Peyer's patch (tissue), 4 donors: ENCODE measurements at regions not wholly inside any gene's neighbourhood (a gene's known extent, or its start where the extent isn't known, plus 50 kb on each side); places are given as distances from the start of the nearest gene placed in this dataset.

Experiments
- DNase-seq, 3 donors: peaks; one replicate each; pipeline ENCODE4 v3.0.0-alpha.2; 2017 to 2019
- H3K27ac ChIP-seq, 4 donors: fragments of 200-600 bp; sonication (generic); one replicate each; pipeline ENCODE4 v1.5.1; 2016 to 2019
- H3K27me3 ChIP-seq, 2 donors: fragments of 200-600 bp; sonication (generic); one replicate each; pipeline ENCODE4 v1.5.1; 2019
- H3K36me3 ChIP-seq, 3 donors: fragments of 200-600 bp; sonication (generic); one replicate each; pipeline ENCODE4 v1.5.1; 2016 to 2019
- H3K4me1 ChIP-seq, 4 donors: fragments of 200-600 bp; sonication (generic); one replicate each; pipeline ENCODE4 v1.5.1; 2016 to 2019
- H3K4me3 ChIP-seq, 4 donors: fragments of 200-600 bp; sonication (generic); 1 replicate in 3 of 4; 2 replicates in 1 of 4; pipeline ENCODE4 v1.5.1; 2016 to 2019; ENCODE audit warnings: mild to moderate bottlenecking in 1 of 4
- H3K9me3 ChIP-seq, 4 donors: fragments of 200-600 bp; sonication (generic); one replicate each; pipeline ENCODE4 v1.5.1; 2016 to 2019; ENCODE audit warnings: mild to moderate bottlenecking in 1 of 4
- POLR2A ChIP-seq, 2 donors: fragments of 450-650 bp; IDR thresholded peaks; one replicate each; pipeline ENCODE4 v1.5.1; 2017; ENCODE audit warnings: antibody characterized with exemption in 2 of 2, mild to moderate bottlenecking in 2 of 2, moderate library complexity in 2 of 2
- TF ChIP-seq, protein P1 (sequence below), 6 experiments: fragments of 450-650 bp in 4 of 6; fragments of 200-600 bp in 2 of 6; sonication (generic) in 1 of 6; IDR thresholded peaks; one replicate each; pipeline ENCODE4 v1.5.1; 2017 to 2019; ENCODE audit warnings: antibody characterized with exemption in 6 of 6, mild to moderate bottlenecking in 3 of 6, moderate library complexity in 1 of 6

DNA sequence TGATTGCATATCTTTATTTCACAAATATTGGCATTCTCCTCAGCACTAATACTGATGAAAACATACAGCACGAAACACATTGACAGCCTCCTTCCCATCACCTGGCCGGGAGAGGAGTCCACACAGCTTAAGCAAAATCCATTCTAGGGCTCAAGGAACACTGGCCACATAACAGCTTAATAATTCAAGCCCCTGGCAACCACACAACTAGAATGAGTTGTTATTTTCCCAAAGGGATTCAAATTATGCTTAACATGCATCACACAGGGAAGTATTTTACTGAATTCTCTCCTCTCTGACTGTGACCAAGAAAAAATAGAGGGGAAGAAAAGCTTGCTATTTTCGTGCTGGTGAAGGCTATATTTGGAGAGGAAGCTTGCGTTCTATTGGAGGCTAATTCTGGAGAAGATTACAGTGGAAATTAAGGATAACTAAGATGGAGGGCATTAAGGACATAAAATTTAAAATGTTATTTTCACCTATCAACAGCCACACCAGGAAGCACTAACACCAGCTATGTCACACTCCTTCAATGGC lies 198.5 kb downstream of the ADGRG6 start:
- TF ChIP-seq, protein P1, sequence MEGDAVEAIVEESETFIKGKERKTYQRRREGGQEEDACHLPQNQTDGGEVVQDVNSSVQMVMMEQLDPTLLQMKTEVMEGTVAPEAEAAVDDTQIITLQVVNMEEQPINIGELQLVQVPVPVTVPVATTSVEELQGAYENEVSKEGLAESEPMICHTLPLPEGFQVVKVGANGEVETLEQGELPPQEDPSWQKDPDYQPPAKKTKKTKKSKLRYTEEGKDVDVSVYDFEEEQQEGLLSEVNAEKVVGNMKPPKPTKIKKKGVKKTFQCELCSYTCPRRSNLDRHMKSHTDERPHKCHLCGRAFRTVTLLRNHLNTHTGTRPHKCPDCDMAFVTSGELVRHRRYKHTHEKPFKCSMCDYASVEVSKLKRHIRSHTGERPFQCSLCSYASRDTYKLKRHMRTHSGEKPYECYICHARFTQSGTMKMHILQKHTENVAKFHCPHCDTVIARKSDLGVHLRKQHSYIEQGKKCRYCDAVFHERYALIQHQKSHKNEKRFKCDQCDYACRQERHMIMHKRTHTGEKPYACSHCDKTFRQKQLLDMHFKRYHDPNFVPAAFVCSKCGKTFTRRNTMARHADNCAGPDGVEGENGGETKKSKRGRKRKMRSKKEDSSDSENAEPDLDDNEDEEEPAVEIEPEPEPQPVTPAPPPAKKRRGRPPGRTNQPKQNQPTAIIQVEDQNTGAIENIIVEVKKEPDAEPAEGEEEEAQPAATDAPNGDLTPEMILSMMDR (IDR thresholded peaks at IDR 0.05) = no peak
- no peak for TF ChIP-seq POLR2A (IDR thresholded peaks at IDR 0.05)
- Histone ChIP-seq H3K27ac (no peak overlapping the region), H3K4me3 (no peak overlapping the region), H3K27me3 (no peaks in the 10 kb centered on the region), H3K4me1 (no peaks in the 10 kb centered on the region), H3K9me3 (peaks cover 0 to 7% (median 0%) of the 10 kb centered on the region in 4 donors), H3K36me3 (no peaks in the 10 kb centered on the region)
- no peak for DNase-seq

- Histone ChIP-seq H3K9me3 (peaks cover 0 to 7% (median 0%) of the 10 kb centered on the region in 4 donors), H3K27ac (no peak overlapping the region), H3K4me3 (no peak overlapping the region), H3K4me1 (no peaks in the 10 kb centered on the region), H3K36me3 (no peaks in the 10 kb centered on the region), H3K27me3 (no peaks in the 10 kb centered on the region)
- TF ChIP-seq, protein P1 (IDR thresholded peaks at IDR 0.05) = no peak
- TF ChIP-seq POLR2A (IDR thresholded peaks at IDR 0.05) = no peak
- no peak for DNase-seq
These were observed 200.0 kb downstream of the ADGRG6 start for GRCh38 chr6:142501795-142502194.

DNA sequence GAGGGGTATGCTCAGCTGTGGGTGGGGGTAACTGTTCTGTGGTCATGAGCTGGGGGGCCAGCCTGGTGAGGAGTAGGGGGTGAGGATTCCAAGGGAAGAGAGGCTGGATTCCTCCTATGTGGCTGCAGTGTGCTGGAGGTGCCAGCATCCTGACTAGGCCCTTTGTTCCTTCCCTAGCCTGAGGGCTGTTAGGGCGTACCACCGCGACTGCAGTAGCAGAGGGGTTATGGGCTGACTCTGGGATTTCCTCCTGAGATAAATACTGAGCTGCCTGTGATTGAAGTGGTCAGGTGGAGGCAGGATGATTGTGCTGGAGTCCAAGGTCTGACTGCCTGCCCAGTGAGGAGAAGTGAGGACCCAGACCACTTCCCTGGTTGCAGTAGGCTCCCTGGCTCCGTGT lies 205.3 kb downstream of the ADGRG6 start:
- no peak for DNase-seq
- Histone ChIP-seq H3K27me3 (no peaks in the 10 kb centered on the region), H3K27ac (no peak overlapping the region), H3K4me3 (no peak overlapping the region), H3K4me1 (no peaks in the 10 kb centered on the region), H3K9me3 (peaks cover 0 to 7% (median 0%) of the 10 kb centered on the region in 4 donors), H3K36me3 (no peaks in the 10 kb centered on the region)
- TF ChIP-seq POLR2A (IDR thresholded peaks at IDR 0.05) = no peak
- TF ChIP-seq, protein P1 (IDR thresholded peaks at IDR 0.05) = no peak

DNA sequence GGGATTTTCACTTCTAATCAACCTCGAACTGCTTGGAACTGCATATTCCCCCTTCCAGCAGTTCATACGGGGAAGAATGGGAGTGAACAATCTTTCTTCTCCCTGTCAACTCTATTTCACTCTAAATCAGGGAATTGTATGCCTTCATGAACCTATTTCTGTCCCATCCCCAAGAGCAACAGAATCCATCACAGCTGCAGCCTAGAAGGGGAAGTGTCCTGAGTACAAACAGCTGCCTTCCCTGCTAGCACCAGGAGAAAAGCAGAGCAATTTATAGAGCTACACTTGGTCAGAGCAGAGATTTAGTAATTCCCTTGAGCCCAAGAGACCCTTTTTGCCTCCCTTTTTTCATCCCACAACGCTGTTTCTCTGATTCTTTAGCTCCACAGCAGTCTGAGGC lies 208.4 kb downstream of the ADGRG6 start:
- H3K4me1 ChIP-seq = no peaks in the 10 kb centered on the region
- no peak overlapping the region for H3K4me3 ChIP-seq
- H3K27me3 ChIP-seq = no peaks in the 10 kb centered on the region
- no peak for DNase-seq
- no peak overlapping the region for H3K27ac ChIP-seq
- H3K9me3 ChIP-seq = no peaks in the 10 kb centered on the region
- no peaks in the 10 kb centered on the region for H3K36me3 ChIP-seq
- TF ChIP-seq POLR2A (IDR thresholded peaks at IDR 0.05) = no peak
- TF ChIP-seq, protein P1 (IDR thresholded peaks at IDR 0.05) = no peak

DNA sequence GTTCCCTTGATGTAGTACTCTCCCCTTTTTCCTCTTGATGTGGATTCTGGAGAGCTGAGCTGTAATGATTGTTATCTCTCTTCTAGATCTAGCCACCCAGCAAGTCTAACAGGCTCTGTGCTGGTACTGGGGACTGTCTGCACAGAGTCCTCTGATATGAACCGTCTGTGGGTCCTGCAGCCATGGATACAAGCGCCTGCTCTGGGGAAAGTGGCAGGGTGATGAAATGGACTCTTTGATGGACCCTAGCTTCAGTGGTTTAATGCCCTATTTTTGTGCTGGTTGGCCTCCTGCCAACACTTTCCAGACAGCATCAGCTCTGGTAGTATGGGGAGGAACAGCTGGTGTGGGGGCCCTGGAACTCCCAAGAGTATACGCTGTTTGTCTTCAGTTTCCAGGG lies 216.3 kb downstream of the ADGRG6 start:
- no peaks in the 10 kb centered on the region for H3K4me1 ChIP-seq
- no peak for TF ChIP-seq POLR2A (IDR thresholded peaks at IDR 0.05)
- TF ChIP-seq, protein P1 (IDR thresholded peaks at IDR 0.05) = no peak
- DNase-seq = no peak
- H3K36me3 ChIP-seq = no peaks in the 10 kb centered on the region
- H3K9me3 ChIP-seq = no peaks in the 10 kb centered on the region
- H3K4me3 ChIP-seq = no peak overlapping the region
- H3K27me3 ChIP-seq = no peaks in the 10 kb centered on the region
- H3K27ac ChIP-seq = no peak overlapping the region

DNA sequence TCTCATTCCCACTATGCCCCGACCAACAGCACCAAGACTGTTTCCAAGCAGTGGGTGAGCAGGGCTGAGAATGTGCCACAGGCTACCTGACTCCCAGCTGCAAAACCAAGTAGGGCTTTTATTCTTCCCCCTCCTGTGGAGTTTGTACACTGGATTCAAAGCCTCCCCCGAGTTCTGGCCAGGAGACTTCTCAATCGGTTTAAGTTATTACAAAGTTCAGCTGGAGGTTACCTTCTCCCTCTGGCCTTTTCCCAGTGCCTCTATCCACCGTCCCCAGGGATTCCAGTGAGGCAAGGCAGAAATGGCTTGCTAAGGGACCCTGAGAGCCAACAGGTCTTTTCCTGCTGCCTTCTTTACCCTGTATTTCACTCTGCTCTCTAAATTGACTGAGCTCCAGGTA lies 217.0 kb downstream of the ADGRG6 start:
- H3K27me3 ChIP-seq = no peaks in the 10 kb centered on the region
- no peak overlapping the region for H3K4me3 ChIP-seq
- no peak for DNase-seq
- no peaks in the 10 kb centered on the region for H3K36me3 ChIP-seq
- TF ChIP-seq, protein P1 (IDR thresholded peaks at IDR 0.05) = no peak
- TF ChIP-seq POLR2A (IDR thresholded peaks at IDR 0.05) = no peak
- no peaks in the 10 kb centered on the region for H3K9me3 ChIP-seq
- no peaks in the 10 kb centered on the region for H3K4me1 ChIP-seq
- H3K27ac ChIP-seq = no peak overlapping the region
